ENCODE measurements at regions not wholly inside any gene's neighbourhood (a gene's known extent, or its start where the extent isn't known, plus 50 kb on each side); places are given as distances from the start of the nearest gene placed in this dataset.

DNA sequence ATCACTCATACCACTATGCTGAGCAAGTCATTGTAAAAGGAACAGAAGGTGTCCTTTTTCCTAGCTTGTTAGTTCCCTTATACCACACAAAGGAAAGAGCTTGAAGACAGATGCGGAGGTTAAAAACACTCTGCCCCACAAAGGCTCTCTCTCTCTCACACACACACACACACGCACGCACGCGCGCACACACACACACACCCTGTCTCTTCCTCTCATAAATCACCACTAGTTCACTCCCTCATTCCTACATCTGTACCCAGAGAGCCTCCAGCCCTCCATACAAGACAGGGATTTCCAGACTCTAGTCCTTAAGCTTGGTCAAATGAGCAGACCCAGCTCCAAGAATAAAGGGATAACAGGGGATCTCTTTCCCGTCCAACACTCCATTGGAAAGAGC, 120.1 kb upstream of the THBS1 start:
- DNase-seq (ENCODE audit: low spot score) = no peak

DNA sequence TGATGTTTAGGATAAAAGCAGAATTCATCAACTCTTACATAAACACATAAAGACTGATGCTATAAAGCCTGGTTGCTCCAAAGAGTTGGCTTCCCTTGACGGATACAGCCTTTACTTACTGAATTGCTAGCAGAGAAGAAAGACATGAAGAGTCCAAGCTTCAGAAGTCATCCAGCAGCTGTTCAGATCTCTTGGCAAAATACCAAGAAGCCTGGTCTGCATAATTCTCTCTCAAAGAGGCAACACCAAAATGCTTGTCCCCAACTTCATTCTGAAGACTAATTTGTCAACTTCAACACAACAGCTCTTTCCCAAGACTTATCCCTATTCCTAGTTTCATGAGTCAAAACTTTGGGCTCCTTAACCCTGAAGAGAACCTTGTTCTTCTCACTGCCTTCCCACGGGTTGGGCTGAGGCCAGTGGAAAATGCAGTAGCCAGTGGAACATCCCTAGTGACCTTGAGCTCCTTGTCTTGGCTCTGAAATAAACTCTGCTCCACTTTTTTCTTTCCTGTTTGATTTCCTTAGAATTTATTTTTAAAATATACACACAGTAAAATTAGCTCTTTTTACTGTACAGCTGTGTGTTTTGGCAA, 119.2 kb upstream of the THBS1 start:
- no peak for DNase-seq (ENCODE audit: low spot score)

DNA sequence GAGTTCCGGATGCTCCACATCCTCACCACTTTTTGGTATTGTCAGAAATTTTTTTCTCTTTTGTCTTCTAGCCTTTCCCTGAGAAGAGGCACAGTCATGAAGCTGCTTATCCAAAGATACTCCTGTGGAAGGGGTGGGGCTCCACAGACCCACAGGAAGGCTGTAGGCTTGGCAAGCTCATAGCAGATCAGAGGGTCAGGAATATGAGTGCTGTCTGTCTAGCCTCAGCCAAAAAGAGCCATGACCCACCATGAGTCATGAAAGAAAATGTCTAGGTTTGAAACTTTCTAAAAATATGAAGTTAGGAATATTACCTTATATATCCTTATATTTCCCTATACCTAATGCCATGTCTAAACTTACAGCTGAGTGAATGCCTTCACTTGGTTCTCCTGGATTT, 118.2 kb upstream of the THBS1 start:
- DNase-seq (ENCODE audit: low spot score) = no peak

DNA sequence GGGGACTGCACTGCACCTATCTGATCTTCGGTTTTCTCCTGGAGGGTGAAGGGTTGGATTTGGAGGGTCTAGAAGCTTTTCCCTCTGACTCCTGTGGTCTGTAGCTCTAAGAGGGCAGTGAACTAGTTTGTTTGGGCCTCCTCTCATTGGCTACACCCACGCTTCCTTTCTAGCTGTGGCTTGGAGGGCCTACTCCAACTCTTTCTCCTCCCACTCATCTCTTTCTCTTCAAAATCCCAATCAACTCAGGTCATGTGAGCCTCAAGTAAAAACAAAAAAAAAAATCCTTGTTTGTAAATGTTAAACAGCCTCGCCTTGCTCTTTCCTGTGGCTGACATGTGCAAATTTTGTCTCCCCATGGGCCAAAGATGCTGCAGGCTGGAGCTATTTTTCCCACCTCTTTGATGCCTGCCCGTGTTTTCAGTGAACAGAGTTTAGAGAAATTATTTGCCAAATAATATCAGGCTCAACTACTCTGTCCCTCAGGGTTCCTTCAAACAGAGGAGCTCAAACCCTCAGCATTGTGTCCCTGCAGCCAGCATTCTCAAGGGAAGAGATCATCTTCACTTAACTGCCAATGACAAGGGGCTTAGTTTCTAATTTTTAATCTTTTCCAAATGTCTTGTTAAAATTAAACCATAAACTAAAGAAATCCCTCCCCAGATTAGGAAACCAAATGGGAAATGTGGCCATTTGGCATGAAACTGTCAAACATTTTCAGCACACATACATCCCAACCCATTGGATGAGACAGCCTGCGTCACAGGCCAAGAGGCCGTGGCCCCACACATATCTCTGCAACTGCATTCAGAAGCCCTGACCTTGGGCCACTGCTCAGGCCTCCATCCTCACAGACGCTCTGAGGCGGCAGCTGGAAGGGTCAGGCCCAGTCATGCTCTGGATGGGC, 114.8 kb upstream of the THBS1 start:
- DNase-seq (ENCODE audit: low spot score) = no peak

DNA sequence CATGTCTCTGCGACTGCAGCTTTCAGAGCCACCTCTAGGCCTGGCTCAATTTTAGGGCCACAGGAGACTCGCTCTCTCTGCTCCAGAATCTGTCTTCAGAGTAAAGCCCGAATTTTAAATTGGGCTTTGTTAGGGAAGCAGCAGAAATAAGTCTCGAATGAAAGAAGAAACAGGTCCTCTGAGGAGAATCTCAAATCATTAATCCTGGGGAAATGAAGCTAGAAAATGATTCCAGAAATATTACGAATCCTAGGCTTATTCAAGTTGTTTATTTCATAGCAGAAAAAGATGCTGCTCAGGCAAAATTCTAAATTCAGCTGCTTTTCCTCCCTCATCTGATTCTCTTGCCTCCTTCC, 114.2 kb upstream of the THBS1 start:
- no peak for DNase-seq (ENCODE audit: low spot score)

DNA sequence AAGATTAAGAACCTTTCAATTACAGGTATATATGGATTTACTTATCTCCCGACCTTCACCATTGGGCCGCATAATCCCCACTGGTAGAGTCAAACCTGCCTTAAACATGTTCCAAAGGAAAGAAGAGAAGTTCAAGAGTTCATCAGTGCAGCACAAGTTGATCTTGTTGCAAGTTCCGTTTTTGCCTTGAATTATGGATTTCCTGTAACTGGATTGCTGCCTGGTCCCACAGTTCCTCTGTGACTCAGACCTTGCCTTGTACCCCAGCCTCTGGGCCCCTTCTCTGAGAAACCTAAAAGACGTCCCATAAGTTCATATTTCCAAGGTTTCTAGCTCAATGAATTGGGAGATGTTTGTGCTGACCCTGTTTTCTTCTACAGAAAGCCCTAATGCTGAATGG, 112.5 kb upstream of the THBS1 start:
- no peak for DNase-seq (ENCODE audit: low spot score)

DNA sequence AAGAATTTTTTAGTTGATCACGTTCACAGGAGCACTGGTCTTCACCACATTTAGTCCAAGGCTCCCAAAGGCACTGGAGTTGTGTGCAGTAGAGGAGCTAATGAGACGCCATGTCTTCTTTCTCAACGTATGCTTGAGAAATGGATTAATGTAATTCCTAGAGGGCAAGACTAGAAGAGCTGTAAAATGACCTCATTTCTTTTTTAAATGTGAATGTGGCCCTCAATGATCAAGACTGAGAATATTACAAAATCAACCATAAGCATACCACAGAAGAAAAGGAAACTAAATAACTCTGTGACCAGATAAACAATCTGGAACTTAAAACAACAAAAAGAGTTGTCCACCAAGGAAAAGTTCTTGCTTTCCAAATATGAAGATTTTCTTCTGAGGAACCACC, 112.1 kb upstream of the THBS1 start:
- no peak for DNase-seq (ENCODE audit: low spot score)

DNA sequence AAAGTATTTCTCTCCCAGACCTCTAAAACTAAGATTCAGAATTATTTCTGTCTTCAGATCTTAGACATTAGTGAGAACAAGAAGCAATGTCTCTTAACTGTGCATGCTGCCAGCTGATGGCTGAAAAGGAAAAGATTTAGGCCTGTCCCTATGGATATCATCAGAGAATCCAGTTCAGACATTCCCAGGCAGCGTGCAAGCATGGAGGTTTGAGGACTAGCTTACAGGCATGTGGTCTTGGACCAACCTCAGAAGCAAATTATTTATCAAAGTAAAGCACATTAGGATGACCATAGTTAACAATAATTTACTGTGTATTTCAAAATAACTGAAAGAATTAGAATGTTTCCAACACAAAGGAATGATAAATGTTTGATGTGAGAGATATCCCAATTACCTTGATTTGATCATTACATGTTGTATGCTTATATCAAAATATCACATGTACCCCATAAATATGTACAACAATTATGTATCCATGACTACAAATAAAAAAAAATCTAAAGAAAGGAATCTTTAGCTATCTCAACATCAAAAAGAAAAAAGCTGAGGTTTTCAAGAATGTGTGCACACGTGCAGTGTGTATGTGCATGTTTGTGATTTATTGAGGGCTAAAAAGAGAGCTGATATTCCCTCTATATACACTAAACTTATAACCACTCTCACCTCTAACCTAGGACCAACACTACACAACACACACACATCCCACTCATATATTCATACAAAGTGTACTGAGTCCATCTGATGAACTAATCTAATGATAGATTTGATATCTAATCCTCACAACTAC, 108.9 kb upstream of the THBS1 start:
- no peak for DNase-seq (ENCODE audit: low spot score)

DNA sequence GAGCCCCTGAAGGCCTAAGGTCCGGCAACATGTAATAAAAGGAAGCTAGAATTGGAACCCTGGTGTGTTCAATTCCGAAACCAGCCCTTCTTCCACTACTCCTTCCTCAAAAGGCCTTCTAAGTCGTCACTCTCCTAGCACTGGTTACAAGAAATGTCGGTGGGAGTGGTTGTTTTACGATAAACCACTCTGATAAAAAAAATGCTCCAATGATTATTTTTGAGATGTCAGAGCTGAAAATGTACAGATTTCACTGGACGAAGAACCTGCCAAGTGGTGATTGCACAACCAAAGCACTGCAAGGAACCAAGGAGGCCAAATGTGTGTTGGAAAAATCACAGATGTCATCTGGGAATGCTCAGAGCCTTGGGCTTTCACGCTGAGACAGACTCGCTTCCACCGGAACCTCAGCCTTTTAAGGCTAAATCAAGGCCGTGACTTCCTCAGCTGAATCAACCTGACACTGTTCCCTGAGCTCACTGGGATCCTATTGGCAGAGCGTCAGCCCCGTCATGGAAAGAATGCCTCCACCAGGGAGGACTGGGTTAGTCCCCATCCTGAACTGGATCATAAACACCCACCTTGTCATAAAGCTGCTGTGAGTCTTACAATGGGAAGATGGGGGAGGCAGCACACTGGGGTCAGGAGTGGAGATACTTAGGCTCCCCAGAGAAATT, 108.1 kb upstream of the THBS1 start:
- DNase-seq (ENCODE audit: low spot score) = no peak

DNA sequence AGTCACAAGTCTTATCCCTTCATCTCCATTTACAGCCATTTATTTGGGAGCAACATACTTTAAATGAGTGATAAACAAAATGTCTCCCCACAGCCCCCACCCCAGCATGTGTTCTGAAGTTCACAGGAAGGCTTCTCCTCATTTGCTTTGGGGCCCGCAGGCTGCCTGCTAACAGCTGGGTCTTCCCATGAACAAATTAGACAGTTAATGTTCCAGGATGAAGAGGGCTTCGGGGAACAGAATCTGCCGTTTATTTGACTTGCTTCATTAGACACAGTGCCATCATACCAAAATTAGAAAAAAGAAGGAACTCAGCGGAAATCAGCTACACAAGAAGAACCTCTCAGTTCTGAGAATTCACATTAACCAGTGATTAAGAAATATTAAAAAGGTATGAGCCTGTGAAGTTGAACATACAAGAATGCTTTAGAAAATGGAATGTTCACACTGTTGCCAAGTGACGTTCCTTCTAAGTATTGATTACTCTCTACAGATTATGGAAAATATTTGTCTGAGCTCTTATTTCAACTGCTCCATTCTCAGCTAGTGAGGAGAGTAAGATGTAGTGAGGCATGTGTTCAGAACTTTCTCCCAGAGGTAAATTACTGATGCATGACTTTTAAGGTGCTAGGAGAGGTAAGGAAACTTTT, 107.5 kb upstream of the THBS1 start:
- DNase-seq (ENCODE audit: low spot score) = no peak

DNA sequence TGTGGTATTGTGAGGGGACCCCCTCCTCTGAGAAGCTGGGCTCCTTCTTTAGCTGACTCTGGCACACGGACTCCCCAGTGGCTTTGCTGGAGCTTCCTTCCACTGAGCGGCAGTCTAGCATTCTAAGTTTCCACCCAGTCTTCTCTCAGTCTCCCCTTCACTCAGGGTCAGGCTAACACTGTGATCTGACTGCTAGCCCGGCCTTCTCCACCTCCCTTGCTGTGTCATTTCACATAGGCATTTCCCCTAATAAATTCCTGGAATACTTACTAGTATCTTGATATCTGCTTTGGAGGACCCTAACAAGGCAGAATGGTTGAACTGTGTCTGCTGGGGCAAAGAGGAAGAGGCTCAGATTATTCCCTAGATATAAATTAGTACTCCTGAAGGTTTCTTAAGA, 106.2 kb upstream of the THBS1 start:
- DNase-seq (ENCODE audit: low spot score) = no peak

DNA sequence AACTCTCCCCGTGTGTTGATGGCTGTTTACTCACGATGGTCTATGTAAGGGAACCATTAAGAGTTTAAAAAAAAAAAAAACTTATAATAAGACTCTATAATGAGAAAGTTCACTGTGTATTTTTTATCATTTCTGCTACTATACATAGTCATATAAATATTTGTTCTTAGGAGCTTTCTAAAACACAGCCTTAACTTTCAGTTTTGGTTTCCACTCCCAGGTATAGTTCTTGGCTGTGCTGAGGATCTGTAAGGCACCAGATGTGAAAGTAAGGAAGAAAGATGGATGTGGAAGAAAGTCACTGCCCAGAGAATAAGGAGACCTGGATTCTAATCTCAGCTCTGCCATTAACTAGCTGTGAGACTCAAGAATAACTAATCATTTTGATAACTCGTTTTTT, 101.9 kb upstream of the THBS1 start:
- no peak for DNase-seq (ENCODE audit: low spot score)

DNA sequence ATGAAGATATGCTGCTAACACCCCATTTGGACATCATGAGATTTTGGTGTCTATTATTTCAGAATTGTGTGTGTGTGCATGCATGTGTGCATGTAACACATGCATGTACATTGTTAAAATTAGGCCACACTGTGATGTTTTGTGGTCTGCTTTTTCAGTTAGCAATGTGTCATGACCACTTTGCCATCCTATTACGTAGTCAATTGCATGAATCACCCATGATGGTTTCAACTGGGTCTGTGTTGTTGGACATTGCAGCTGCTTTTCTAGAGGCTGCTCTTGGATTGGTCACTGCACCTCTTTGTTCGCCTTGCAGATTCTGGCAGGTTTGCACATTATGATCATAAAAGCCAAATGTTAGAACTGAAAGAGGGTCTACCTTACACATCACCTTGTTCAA, 101.0 kb upstream of the THBS1 start:
- DNase-seq (ENCODE audit: low spot score) = no peak

DNA sequence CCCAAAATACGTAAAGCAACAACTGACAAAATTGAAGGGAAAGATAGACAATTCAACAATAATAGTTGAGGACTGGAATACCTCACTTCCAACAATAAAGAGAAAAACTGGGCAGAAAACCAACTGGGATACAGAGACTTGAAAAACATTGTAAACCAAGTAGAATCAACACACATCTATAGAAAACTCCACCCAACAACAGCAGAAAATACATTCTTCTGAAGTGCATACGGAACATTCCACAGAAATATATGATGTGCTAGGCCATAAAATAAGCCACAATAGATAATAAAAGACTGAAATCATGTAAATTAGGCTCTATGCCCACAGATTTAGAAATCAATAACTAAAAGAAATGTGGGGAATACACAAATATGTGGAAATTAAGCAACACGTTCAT, 98.4 kb upstream of the THBS1 start:
- DNase-seq (ENCODE audit: low spot score) = no peak

DNA sequence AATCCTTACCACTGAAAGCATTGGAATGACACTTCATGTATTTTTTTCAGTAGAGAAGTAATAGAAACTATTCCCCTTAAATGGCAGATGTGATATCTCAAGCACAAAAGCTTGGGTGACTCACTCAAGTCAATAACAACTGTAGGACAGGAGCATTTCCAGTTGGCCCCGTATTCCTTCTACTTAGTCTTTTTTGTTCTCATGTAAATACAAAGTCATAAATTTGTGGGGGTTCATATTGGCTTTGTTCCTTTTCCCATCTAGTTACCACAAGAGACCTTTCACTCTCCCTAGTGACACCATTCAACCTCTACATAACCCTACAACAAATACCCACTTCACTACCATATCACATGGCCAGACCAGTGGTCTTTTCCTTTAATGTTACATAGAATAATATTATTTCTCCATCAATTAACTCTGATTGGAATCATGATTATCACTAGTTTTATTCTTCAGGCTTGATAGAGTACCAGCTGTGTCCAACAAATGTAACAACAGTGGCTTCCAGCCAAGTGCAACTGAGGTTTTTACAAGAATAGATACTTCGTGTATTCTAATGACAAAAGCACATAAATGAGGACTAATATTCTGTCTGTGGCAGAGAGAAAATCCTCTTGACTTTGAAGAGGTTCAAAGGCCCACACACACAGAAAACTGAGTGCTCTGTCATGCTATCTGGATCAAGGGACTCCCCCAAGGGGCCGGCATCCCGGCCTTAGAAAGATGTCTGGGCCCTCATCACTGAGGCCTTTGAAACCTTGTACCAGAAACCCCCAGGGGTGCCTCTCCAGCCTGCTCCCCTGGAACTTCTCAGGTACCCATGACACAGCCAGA, 94.0 kb upstream of the THBS1 start:
- no peak for DNase-seq (ENCODE audit: low spot score)

DNA sequence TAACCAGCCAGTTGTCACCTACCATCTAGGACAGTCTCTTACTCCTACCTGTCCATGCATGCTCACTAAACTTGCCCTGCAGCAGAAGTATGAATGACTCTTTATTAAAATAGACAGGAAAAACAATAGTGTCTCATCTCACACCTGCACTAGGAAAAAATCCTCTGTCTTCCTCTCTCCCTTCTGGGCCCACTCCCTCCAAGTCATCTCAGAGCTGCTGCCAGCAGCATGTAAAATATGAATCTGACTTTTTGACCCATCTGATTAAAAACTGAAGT, 93.5 kb upstream of the THBS1 start:
- no peak for DNase-seq (ENCODE audit: low spot score)

DNA sequence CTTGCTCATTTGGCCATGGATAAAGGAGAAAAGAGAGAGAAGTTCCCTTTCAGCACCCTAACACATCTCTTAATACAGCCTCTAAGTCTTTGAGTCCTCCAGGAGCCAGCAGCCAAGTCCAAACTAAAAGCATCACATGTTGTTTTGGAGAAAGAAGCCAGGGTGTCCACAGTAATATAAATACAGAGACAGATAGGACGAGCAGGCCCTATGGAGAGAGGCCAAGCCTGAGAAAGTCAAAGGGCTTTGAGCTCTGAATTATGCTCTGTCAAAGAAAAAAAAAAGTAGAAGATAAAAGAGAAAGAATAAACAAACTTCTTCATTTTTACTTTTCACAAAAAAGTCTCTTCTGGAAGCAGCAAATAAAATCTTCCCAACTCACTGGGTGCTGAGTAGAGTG, 92.4 kb upstream of the THBS1 start:
- no peak for DNase-seq (ENCODE audit: low spot score)

DNA sequence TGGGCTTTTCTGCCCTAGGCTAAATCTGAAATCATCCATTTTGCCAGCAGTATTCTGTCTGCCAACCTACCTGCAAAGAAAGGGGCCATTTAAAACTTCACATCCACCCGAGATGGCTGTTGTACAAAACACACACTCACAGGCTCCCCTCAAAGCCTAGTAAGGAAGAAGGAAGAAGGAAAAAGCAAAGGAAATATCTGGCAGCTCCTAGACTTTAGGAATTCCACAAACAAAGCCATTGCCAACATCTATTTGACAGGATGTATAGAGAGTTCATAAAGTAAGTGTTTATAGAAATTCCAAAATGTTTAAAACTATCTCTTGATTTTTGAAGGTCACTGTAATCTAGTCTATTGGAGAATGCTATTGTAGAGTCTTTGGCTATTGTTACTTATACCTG, 91.9 kb upstream of the THBS1 start:
- DNase-seq (ENCODE audit: low spot score) = no peak

DNA sequence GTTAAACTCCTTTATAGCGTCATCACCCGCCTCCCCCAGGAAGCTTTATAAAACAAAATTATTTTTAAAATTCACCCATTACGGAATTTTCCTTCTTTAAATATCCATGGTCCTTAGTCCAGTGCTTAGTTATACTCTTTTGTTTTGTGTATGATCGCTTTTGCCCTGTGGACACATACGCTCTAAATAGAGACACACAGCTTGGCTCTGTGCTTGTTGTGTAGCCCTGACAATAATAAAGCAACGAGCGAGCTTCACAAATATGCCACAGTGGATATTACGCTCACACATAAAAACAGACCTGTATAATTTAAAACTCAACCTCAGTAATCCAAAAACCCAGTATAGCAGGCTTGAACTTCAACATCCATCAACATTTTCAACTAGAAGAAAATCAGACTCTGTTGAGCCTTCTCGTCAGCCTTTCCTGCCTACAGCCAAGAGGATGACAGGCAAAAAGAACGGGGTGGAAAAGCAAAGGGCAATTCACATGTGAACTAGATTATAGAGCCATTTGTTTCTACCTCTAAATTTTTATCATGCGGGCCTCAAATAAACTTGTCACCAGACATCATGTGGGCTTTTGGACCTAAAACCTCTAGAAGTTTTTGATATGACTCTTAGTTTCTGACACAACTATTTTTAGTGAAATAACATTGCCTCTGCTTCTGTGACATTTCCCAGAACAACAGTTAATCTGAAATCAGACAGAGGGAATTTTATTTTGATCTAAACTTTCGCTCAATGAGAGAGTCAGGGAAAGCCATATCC, 89.6 kb upstream of the THBS1 start:
- DNase-seq (ENCODE audit: low spot score) = no peak
